ENCODE measurements at regions not wholly inside any gene's neighbourhood (a gene's known extent, or its start where the extent isn't known, plus 50 kb on each side); places are given as distances from the start of the nearest gene placed in this dataset.

GRCh38 chr12:125193376-125194152 is 128.3 kb downstream of the AACS start:
- DNase-seq (ENCODE audit: low spot score): no peak

GRCh38 chr12:125194163-125194773 is 129.0 kb downstream of the AACS start:
- DNase-seq (ENCODE audit: low spot score): peak; percentile 74

GRCh38 chr12:125194987-125195386 is 129.8 kb downstream of the AACS start:
- no peak for DNase-seq (ENCODE audit: low spot score)

GRCh38 chr12:125197326-125197725 is 132.1 kb downstream of the AACS start:
- DNase-seq (ENCODE audit: low spot score): no peak

GRCh38 chr12:125198652-125199051 is 133.4 kb downstream of the AACS start:
- no peak for DNase-seq (ENCODE audit: low spot score)

GRCh38 chr12:125201090-125201489 is 135.9 kb downstream of the AACS start:
- DNase-seq (ENCODE audit: low spot score): no peak

- no peak for DNase-seq (ENCODE audit: low spot score)
Observed at GRCh38 chr12:125201940-125202339, 136.7 kb downstream of the AACS start.

GRCh38 chr12:125202421-125202820 is 137.2 kb downstream of the AACS start:
- DNase-seq (ENCODE audit: low spot score): no peak

GRCh38 chr12:125203145-125203765 is 138.0 kb downstream of the AACS start:
- peak; percentile 35 for DNase-seq (ENCODE audit: low spot score)

GRCh38 chr12:125205386-125205785 is 140.2 kb downstream of the AACS start:
- DNase-seq (ENCODE audit: low spot score): no peak

GRCh38 chr12:125206711-125207110 is 141.5 kb downstream of the AACS start:
- DNase-seq (ENCODE audit: low spot score): no peak

- no peak for DNase-seq (ENCODE audit: low spot score)
Observed at GRCh38 chr12:125208334-125208733, 143.1 kb downstream of the AACS start.

GRCh38 chr12:125208942-125209341 is 143.7 kb downstream of the AACS start:
- no peak for DNase-seq (ENCODE audit: low spot score)

- no peak for DNase-seq (ENCODE audit: low spot score)
Observed at GRCh38 chr12:125210104-125210755, 145.0 kb downstream of the AACS start.

GRCh38 chr12:125211464-125211863 is 146.2 kb downstream of the AACS start:
- DNase-seq (ENCODE audit: low spot score): no peak

GRCh38 chr12:125214289-125214688 is 149.1 kb downstream of the AACS start:
- no peak for DNase-seq (ENCODE audit: low spot score)

GRCh38 chr12:125216756-125217155 is 151.5 kb downstream of the AACS start:
- no peak for DNase-seq (ENCODE audit: low spot score)

GRCh38 chr12:125217308-125217707 is 152.1 kb downstream of the AACS start:
- DNase-seq (ENCODE audit: low spot score): no peak

- no peak for DNase-seq (ENCODE audit: low spot score)
Observed at GRCh38 chr12:125218952-125219351, 153.7 kb downstream of the AACS start.

- DNase-seq (ENCODE audit: low spot score): no peak
Observed at GRCh38 chr12:125220404-125221273, 155.4 kb downstream of the AACS start.

- DNase-seq (ENCODE audit: low spot score): no peak
Observed at GRCh38 chr12:125221602-125222001, 156.4 kb downstream of the AACS start.

- no peak for DNase-seq (ENCODE audit: low spot score)
Observed at GRCh38 chr12:125222876-125223275, 157.6 kb downstream of the AACS start.
